K562 (cell line): ENCODE measurements at regions not wholly inside any gene's neighbourhood (a gene's known extent, or its start where the extent isn't known, plus 50 kb on each side); places are given as distances from the start of the nearest gene placed in this dataset.

Experiments used
- ATF1 ChIP-seq, 2 experiments: fragments of 450-650 bp in 1 of 2; IDR thresholded peaks; 2 replicates each; pipeline ENCODE4 v1.6.1; 2016; ENCODE audit warnings: missing compliant biosample characterization in 1 of 2, missing genetic modification characterization in 1 of 2
- POLR2H ChIP-seq: IDR thresholded peaks from 2 replicates; pipeline ENCODE4 v1.6.1; 2016; ENCODE audit warnings: missing genetic modification characterization, low read depth, mild to moderate bottlenecking, control low read depth, missing compliant biosample characterization, moderate library complexity
- POLR3A ChIP-seq: IDR thresholded peaks from 2 replicates; pipeline ENCODE4 v1.6.1; 2011; ENCODE audit warnings: borderline replicate concordance, mild to moderate bottlenecking, moderate library complexity; ENCODE audit not compliant: insufficient read length, insufficient read depth; ENCODE audit errors: extremely low read depth
- SPI1 ChIP-seq: IDR thresholded peaks from 2 replicates; pipeline ENCODE4 v1.6.1; 2011; ENCODE audit warnings: low read depth, low read length, control low read depth, borderline replicate concordance
- TRIM24 ChIP-seq, 2 experiments: fragments of 450-650 bp; IDR thresholded peaks; 2 replicates each; pipeline ENCODE4 v1.6.1; 2016
- ZKSCAN3 ChIP-seq: fragments of 250-450 bp; sonication (Bioruptor Pico); IDR thresholded peaks from 2 replicates; pipeline ENCODE4 v1.4.0; 2020
- ZNF24 ChIP-seq: fragments of 450-650 bp; IDR thresholded peaks from 2 replicates; pipeline ENCODE4 v1.6.1; 2016
- ZNF561 ChIP-seq: fragments of 450-650 bp; formaldehyde crosslinking; conservative IDR thresholded peaks from 2 replicates; pipeline ENCODE4 v1.4.0; 2020; ENCODE audit warnings: mild to moderate bottlenecking, moderate library complexity
- ZNF589 ChIP-seq: fragments of 200-800 bp; sonication (Bioruptor generic); IDR thresholded peaks from 2 replicates; pipeline ENCODE4 v1.6.1; 2016; ENCODE audit warnings: low read depth, missing genetic modification characterization, missing compliant biosample characterization
- TF ChIP-seq, protein P1 (sequence below): fragments of 450-650 bp; IDR thresholded peaks from 2 replicates; pipeline ENCODE4 v1.6.1; 2016; ENCODE audit warnings: mild to moderate bottlenecking, moderate library complexity
- TF ChIP-seq, protein P2 (sequence below): fragments of 200-800 bp; sonication (Bioruptor generic); IDR thresholded peaks from 2 replicates; pipeline ENCODE4 v1.6.1; 2016; ENCODE audit warnings: missing genetic modification characterization, missing compliant biosample characterization

DNA sequence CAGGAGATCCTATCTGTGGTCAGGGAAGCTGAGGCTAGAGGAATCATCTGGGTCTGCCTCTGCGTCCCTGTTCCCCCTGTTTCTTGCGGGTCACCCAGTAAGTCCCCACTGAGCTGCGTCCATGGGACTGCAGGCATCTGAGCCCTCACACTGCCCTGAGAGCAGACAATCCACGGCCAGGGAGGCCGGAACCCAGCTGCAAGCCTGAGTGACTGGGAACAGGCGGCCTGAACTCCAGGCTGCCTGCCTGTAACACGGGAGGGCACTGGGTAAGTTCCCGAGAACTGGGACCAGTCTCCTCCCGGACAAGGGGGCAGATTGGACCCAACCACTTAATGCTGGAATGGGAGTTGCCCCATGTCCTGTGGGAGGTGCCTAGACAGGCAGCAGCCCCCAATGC is 727.4 kb downstream of the BRD1 start (continued):
- TF ChIP-seq, protein P1, sequence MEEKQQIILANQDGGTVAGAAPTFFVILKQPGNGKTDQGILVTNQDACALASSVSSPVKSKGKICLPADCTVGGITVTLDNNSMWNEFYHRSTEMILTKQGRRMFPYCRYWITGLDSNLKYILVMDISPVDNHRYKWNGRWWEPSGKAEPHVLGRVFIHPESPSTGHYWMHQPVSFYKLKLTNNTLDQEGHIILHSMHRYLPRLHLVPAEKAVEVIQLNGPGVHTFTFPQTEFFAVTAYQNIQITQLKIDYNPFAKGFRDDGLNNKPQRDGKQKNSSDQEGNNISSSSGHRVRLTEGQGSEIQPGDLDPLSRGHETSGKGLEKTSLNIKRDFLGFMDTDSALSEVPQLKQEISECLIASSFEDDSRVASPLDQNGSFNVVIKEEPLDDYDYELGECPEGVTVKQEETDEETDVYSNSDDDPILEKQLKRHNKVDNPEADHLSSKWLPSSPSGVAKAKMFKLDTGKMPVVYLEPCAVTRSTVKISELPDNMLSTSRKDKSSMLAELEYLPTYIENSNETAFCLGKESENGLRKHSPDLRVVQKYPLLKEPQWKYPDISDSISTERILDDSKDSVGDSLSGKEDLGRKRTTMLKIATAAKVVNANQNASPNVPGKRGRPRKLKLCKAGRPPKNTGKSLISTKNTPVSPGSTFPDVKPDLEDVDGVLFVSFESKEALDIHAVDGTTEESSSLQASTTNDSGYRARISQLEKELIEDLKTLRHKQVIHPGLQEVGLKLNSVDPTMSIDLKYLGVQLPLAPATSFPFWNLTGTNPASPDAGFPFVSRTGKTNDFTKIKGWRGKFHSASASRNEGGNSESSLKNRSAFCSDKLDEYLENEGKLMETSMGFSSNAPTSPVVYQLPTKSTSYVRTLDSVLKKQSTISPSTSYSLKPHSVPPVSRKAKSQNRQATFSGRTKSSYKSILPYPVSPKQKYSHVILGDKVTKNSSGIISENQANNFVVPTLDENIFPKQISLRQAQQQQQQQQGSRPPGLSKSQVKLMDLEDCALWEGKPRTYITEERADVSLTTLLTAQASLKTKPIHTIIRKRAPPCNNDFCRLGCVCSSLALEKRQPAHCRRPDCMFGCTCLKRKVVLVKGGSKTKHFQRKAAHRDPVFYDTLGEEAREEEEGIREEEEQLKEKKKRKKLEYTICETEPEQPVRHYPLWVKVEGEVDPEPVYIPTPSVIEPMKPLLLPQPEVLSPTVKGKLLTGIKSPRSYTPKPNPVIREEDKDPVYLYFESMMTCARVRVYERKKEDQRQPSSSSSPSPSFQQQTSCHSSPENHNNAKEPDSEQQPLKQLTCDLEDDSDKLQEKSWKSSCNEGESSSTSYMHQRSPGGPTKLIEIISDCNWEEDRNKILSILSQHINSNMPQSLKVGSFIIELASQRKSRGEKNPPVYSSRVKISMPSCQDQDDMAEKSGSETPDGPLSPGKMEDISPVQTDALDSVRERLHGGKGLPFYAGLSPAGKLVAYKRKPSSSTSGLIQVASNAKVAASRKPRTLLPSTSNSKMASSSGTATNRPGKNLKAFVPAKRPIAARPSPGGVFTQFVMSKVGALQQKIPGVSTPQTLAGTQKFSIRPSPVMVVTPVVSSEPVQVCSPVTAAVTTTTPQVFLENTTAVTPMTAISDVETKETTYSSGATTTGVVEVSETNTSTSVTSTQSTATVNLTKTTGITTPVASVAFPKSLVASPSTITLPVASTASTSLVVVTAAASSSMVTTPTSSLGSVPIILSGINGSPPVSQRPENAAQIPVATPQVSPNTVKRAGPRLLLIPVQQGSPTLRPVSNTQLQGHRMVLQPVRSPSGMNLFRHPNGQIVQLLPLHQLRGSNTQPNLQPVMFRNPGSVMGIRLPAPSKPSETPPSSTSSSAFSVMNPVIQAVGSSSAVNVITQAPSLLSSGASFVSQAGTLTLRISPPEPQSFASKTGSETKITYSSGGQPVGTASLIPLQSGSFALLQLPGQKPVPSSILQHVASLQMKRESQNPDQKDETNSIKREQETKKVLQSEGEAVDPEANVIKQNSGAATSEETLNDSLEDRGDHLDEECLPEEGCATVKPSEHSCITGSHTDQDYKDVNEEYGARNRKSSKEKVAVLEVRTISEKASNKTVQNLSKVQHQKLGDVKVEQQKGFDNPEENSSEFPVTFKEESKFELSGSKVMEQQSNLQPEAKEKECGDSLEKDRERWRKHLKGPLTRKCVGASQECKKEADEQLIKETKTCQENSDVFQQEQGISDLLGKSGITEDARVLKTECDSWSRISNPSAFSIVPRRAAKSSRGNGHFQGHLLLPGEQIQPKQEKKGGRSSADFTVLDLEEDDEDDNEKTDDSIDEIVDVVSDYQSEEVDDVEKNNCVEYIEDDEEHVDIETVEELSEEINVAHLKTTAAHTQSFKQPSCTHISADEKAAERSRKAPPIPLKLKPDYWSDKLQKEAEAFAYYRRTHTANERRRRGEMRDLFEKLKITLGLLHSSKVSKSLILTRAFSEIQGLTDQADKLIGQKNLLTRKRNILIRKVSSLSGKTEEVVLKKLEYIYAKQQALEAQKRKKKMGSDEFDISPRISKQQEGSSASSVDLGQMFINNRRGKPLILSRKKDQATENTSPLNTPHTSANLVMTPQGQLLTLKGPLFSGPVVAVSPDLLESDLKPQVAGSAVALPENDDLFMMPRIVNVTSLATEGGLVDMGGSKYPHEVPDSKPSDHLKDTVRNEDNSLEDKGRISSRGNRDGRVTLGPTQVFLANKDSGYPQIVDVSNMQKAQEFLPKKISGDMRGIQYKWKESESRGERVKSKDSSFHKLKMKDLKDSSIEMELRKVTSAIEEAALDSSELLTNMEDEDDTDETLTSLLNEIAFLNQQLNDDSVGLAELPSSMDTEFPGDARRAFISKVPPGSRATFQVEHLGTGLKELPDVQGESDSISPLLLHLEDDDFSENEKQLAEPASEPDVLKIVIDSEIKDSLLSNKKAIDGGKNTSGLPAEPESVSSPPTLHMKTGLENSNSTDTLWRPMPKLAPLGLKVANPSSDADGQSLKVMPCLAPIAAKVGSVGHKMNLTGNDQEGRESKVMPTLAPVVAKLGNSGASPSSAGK, result no peak
- no peak for TF ChIP-seq ATF1 (CRISPR knock-in tag; IDR thresholded peaks at IDR 0.05)
- no peak for TF ChIP-seq ATF1 (tag; IDR thresholded peaks at IDR 0.05)
- no peak for TF ChIP-seq ZNF589
- TF ChIP-seq POLR2H (tag), result no peak
- no peak for TF ChIP-seq ZNF24
- TF ChIP-seq TRIM24 (IDR thresholded peaks at IDR 0.05), result no peak
- TF ChIP-seq, protein P2, sequence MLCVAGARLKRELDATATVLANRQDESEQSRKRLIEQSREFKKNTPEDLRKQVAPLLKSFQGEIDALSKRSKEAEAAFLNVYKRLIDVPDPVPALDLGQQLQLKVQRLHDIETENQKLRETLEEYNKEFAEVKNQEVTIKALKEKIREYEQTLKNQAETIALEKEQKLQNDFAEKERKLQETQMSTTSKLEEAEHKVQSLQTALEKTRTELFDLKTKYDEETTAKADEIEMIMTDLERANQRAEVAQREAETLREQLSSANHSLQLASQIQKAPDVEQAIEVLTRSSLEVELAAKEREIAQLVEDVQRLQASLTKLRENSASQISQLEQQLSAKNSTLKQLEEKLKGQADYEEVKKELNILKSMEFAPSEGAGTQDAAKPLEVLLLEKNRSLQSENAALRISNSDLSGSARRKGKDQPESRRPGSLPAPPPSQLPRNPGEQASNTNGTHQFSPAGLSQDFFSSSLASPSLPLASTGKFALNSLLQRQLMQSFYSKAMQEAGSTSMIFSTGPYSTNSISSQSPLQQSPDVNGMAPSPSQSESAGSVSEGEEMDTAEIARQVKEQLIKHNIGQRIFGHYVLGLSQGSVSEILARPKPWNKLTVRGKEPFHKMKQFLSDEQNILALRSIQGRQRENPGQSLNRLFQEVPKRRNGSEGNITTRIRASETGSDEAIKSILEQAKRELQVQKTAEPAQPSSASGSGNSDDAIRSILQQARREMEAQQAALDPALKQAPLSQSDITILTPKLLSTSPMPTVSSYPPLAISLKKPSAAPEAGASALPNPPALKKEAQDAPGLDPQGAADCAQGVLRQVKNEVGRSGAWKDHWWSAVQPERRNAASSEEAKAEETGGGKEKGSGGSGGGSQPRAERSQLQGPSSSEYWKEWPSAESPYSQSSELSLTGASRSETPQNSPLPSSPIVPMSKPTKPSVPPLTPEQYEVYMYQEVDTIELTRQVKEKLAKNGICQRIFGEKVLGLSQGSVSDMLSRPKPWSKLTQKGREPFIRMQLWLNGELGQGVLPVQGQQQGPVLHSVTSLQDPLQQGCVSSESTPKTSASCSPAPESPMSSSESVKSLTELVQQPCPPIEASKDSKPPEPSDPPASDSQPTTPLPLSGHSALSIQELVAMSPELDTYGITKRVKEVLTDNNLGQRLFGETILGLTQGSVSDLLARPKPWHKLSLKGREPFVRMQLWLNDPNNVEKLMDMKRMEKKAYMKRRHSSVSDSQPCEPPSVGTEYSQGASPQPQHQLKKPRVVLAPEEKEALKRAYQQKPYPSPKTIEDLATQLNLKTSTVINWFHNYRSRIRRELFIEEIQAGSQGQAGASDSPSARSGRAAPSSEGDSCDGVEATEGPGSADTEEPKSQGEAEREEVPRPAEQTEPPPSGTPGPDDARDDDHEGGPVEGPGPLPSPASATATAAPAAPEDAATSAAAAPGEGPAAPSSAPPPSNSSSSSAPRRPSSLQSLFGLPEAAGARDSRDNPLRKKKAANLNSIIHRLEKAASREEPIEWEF (CRISPR knock-in tag), result no peak
- TF ChIP-seq ZKSCAN3 (CRISPR knock-in tag), result no peak
- TF ChIP-seq ZNF561 (CRISPR knock-in tag), result no peak
- no peak for TF ChIP-seq POLR3A
- TF ChIP-seq SPI1, result no peak
